Liver (tissue), 8 donors: ENCODE measurements at regions not wholly inside any gene's neighbourhood (a gene's known extent, or its start where the extent isn't known, plus 50 kb on each side); places are given as distances from the start of the nearest gene placed in this dataset.

Experiments used
- DNase-seq: peaks from one replicate; pipeline ENCODE4 v3.0.0-alpha.2; 2017; ENCODE audit warnings: low spot score
- H3K27ac ChIP-seq, 2 donors: one replicate each; pipeline ENCODE4 v1.7.0; 2013; ENCODE audit warnings: inconsistent platforms in 2 of 2, low read length in 2 of 2, control low read depth in 1 of 2, low read depth in 1 of 2, mild to moderate bottlenecking in 1 of 2
- H3K27me3 ChIP-seq, 4 donors: one replicate each; pipeline versions ENCODE4 v1.6.1 to v1.7.0; 2013; ENCODE audit warnings: low read length in 3 of 4, inconsistent platforms in 1 of 4, mild to moderate bottlenecking in 1 of 4, moderate library complexity in 1 of 4; ENCODE audit not compliant: control insufficient read depth in 4 of 4, insufficient read depth in 4 of 4
- H3K36me3 ChIP-seq, 4 donors: one replicate each; pipeline versions ENCODE4 v1.6.1 to v1.7.0; 2013; ENCODE audit warnings: low read length in 3 of 4, mild to moderate bottlenecking in 3 of 4, low read depth in 1 of 4, moderate library complexity in 1 of 4; ENCODE audit not compliant: control insufficient read depth in 4 of 4, insufficient read depth in 3 of 4
- H3K4me1 ChIP-seq, 4 donors: one replicate each; pipeline versions ENCODE4 v1.6.1 to v1.7.0; 2013; ENCODE audit warnings: low read length in 3 of 4, mild to moderate bottlenecking in 3 of 4, moderate library complexity in 1 of 4; ENCODE audit not compliant: control insufficient read depth in 4 of 4, insufficient read depth in 4 of 4
- H3K4me3 ChIP-seq, 3 donors: one replicate each; pipeline versions ENCODE4 v1.6.1 to v1.7.0; 2013; ENCODE audit warnings: low read length in 3 of 3, control low read depth in 1 of 3, low read depth in 1 of 3, mild to moderate bottlenecking in 1 of 3
- H3K9ac ChIP-seq, 2 donors: one replicate each; pipeline ENCODE4 v1.7.0; 2013; ENCODE audit warnings: low read length in 2 of 2, mild to moderate bottlenecking in 2 of 2, moderate library complexity in 2 of 2, control low read depth in 1 of 2, low read depth in 1 of 2
- H3K9me3 ChIP-seq, 4 donors: one replicate each; pipeline versions ENCODE4 v1.6.1 to v1.7.0; 2013; ENCODE audit warnings: low read length in 3 of 4; ENCODE audit not compliant: control insufficient read depth in 4 of 4
- EGR1 ChIP-seq, 2 donors: IDR thresholded peaks; 2 replicates each; pipeline ENCODE4 v1.6.1; 2016 to 2018; ENCODE audit warnings: antibody characterized with exemption in 2 of 2, low read depth in 2 of 2
- FOXA1 ChIP-seq: IDR thresholded peaks from 2 replicates; pipeline ENCODE4 v1.6.1; 2016; ENCODE audit warnings: antibody characterized with exemption
- FOXA2 ChIP-seq: IDR thresholded peaks from 2 replicates; pipeline ENCODE4 v1.6.1; 2016; ENCODE audit warnings: antibody characterized with exemption
- GABPA ChIP-seq, 2 donors: IDR thresholded peaks in 1 of 2; conservative IDR thresholded peaks in 1 of 2; 2 replicates each; pipeline ENCODE4 v1.6.1; 2016; ENCODE audit warnings: antibody characterized with exemption in 2 of 2, mild to moderate bottlenecking in 1 of 2, moderate library complexity in 1 of 2
- HNF4A ChIP-seq, 2 donors: conservative IDR thresholded peaks; 2 replicates each; pipeline ENCODE4 v1.6.1; 2016; ENCODE audit warnings: antibody characterized with exemption in 2 of 2, mild to moderate bottlenecking in 2 of 2
- HNF4G ChIP-seq: IDR thresholded peaks from 2 replicates; pipeline ENCODE4 v1.6.1; 2016; ENCODE audit warnings: antibody characterized with exemption
- NR2F2 ChIP-seq: IDR thresholded peaks from 2 replicates; pipeline ENCODE4 v1.6.1; 2016; ENCODE audit warnings: antibody characterized with exemption
- RAD21 ChIP-seq, 2 donors: IDR thresholded peaks; 2 replicates each; pipeline ENCODE4 v1.6.1; 2016; ENCODE audit warnings: antibody characterized with exemption in 2 of 2, mild to moderate bottlenecking in 2 of 2
- SP1 ChIP-seq: IDR thresholded peaks from 2 replicates; pipeline ENCODE4 v1.6.1; 2018; ENCODE audit warnings: antibody characterized with exemption, mild to moderate bottlenecking
- TAF1 ChIP-seq: conservative IDR thresholded peaks from 2 replicates; pipeline ENCODE4 v1.6.1; 2016; ENCODE audit warnings: antibody characterized with exemption, mild to moderate bottlenecking
- YY1 ChIP-seq: IDR thresholded peaks from 2 replicates; pipeline ENCODE4 v1.6.1; 2016; ENCODE audit warnings: antibody characterized with exemption, mild to moderate bottlenecking
- WGBS: extraction: QIAGEN DNeasy Blood & Tissue Kit; methylation state at CpG from one replicate; pipeline ENCODE4 v1.1.7; 2013; 5-methylcytosine and 5-hydroxymethylcytosine counted together
- TF ChIP-seq, protein P1 (sequence below): IDR thresholded peaks from 2 replicates; pipeline ENCODE4 v1.6.1; 2016; ENCODE audit warnings: antibody characterized with exemption
- TF ChIP-seq, protein P2 (sequence below): IDR thresholded peaks from 2 replicates; pipeline ENCODE4 v1.6.1; 2016; ENCODE audit warnings: antibody characterized with exemption
- TF ChIP-seq, protein P3 (sequence below): fragments of 150-350 bp; IDR thresholded peaks from 2 replicates; pipeline ENCODE4 v1.5.1; 2017; ENCODE audit warnings: improper control_type of control experiment, low read depth, low read length; ENCODE audit not compliant: missing input control
- TF ChIP-seq, protein P4 (sequence below): IDR thresholded peaks from 2 replicates; pipeline ENCODE4 v1.6.1; 2016; ENCODE audit warnings: antibody characterized with exemption, mild to moderate bottlenecking
- TF ChIP-seq, protein P5 (sequence below): IDR thresholded peaks from 2 replicates; pipeline ENCODE4 v1.6.1; 2016; ENCODE audit warnings: antibody characterized with exemption
- donor health status: healthy.
- donor health status: healthy.
- donor health status: healthy.
- donor health status: healthy.
- donor health status: healthy.

DNA sequence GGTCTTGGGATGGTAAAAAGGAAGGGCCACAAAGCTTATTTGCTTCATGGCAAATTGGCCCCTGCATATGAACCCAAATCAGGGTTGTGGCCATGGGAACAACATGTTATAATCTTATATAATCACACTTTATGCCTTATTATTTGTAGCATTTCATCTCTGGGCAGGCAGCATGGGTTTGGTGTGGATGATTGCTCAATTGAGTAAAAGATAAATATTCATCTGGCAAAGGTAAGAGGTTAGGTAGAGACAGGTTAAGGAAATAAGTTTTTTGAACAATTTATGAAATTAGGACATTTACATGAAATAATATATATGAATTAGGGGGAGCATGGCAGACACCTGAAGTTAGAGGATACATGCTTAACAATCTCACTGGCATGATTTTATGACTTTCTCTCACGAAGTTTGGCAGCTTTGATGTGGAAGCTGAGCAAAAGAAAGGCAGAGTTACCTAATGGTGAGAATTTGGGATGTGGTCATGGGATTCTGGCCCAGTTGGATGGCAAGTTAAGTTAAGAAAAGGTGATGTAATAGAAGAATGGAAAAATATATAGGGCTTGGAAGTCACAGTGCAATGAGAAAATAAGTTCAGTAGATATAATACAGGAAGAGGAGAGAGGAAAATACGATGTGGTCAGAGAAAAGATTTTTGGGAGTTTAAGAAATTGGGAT is 88.1 kb upstream of the FAM3C start:
- H3K4me3 ChIP-seq, result no peak overlapping the region
- no peaks in the 10 kb centered on the region for H3K36me3 ChIP-seq
- H3K4me1 ChIP-seq, result peaks cover 2 to 7% (median 4%) of the 10 kb centered on the region in 4 donors
- H3K27me3 ChIP-seq, result no peaks in the 10 kb centered on the region
- no peak for DNase-seq
- no peaks in the 10 kb centered on the region for H3K9me3 ChIP-seq
- TF ChIP-seq, protein P1, sequence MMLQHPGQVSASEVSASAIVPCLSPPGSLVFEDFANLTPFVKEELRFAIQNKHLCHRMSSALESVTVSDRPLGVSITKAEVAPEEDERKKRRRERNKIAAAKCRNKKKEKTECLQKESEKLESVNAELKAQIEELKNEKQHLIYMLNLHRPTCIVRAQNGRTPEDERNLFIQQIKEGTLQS, result no peak
- no peak for TF ChIP-seq HNF4A (conservative IDR thresholded peaks at IDR 0.05)
- TF ChIP-seq, protein P2, sequence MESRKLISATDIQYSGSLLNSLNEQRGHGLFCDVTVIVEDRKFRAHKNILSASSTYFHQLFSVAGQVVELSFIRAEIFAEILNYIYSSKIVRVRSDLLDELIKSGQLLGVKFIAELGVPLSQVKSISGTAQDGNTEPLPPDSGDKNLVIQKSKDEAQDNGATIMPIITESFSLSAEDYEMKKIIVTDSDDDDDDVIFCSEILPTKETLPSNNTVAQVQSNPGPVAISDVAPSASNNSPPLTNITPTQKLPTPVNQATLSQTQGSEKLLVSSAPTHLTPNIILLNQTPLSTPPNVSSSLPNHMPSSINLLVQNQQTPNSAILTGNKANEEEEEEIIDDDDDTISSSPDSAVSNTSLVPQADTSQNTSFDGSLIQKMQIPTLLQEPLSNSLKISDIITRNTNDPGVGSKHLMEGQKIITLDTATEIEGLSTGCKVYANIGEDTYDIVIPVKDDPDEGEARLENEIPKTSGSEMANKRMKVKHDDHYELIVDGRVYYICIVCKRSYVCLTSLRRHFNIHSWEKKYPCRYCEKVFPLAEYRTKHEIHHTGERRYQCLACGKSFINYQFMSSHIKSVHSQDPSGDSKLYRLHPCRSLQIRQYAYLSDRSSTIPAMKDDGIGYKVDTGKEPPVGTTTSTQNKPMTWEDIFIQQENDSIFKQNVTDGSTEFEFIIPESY, result no peak
- TF ChIP-seq YY1, result no peak
- TF ChIP-seq EGR1 (IDR thresholded peaks at IDR 0.05; ENCODE audit: low read depth in 2 of 2), result no peak
- TF ChIP-seq GABPA (IDR thresholded peaks at IDR 0.05 in 1 of 2, conservative IDR thresholded peaks at IDR 0.05 in 1 of 2), result no peak
- TF ChIP-seq, protein P3, sequence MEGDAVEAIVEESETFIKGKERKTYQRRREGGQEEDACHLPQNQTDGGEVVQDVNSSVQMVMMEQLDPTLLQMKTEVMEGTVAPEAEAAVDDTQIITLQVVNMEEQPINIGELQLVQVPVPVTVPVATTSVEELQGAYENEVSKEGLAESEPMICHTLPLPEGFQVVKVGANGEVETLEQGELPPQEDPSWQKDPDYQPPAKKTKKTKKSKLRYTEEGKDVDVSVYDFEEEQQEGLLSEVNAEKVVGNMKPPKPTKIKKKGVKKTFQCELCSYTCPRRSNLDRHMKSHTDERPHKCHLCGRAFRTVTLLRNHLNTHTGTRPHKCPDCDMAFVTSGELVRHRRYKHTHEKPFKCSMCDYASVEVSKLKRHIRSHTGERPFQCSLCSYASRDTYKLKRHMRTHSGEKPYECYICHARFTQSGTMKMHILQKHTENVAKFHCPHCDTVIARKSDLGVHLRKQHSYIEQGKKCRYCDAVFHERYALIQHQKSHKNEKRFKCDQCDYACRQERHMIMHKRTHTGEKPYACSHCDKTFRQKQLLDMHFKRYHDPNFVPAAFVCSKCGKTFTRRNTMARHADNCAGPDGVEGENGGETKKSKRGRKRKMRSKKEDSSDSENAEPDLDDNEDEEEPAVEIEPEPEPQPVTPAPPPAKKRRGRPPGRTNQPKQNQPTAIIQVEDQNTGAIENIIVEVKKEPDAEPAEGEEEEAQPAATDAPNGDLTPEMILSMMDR, result no peak
- TF ChIP-seq, protein P4, sequence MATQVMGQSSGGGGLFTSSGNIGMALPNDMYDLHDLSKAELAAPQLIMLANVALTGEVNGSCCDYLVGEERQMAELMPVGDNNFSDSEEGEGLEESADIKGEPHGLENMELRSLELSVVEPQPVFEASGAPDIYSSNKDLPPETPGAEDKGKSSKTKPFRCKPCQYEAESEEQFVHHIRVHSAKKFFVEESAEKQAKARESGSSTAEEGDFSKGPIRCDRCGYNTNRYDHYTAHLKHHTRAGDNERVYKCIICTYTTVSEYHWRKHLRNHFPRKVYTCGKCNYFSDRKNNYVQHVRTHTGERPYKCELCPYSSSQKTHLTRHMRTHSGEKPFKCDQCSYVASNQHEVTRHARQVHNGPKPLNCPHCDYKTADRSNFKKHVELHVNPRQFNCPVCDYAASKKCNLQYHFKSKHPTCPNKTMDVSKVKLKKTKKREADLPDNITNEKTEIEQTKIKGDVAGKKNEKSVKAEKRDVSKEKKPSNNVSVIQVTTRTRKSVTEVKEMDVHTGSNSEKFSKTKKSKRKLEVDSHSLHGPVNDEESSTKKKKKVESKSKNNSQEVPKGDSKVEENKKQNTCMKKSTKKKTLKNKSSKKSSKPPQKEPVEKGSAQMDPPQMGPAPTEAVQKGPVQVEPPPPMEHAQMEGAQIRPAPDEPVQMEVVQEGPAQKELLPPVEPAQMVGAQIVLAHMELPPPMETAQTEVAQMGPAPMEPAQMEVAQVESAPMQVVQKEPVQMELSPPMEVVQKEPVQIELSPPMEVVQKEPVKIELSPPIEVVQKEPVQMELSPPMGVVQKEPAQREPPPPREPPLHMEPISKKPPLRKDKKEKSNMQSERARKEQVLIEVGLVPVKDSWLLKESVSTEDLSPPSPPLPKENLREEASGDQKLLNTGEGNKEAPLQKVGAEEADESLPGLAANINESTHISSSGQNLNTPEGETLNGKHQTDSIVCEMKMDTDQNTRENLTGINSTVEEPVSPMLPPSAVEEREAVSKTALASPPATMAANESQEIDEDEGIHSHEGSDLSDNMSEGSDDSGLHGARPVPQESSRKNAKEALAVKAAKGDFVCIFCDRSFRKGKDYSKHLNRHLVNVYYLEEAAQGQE, result no peak
- TF ChIP-seq NR2F2, result no peak
- TF ChIP-seq TAF1, result no peak
- TF ChIP-seq SP1, result no peak
- TF ChIP-seq RAD21 (IDR thresholded peaks at IDR 0.05), result no peak
- no peak for TF ChIP-seq FOXA2
- TF ChIP-seq HNF4G, result no peak
- TF ChIP-seq, protein P5, sequence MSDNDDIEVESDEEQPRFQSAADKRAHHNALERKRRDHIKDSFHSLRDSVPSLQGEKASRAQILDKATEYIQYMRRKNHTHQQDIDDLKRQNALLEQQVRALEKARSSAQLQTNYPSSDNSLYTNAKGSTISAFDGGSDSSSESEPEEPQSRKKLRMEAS, result no peak
- no peak for TF ChIP-seq FOXA1
- 56% methylated on average over 2 of the region's 2 CpGs for WGBS
- no peak overlapping the region for H3K9ac ChIP-seq
- H3K27ac ChIP-seq, result no peak overlapping the region
